DND-41 (cell line): ENCODE measurements at regions not wholly inside any gene's neighbourhood (a gene's known extent, or its start where the extent isn't known, plus 50 kb on each side); places are given as distances from the start of the nearest gene placed in this dataset.

Experiments used
- ATAC-seq: fragments of 200-7000 bp; cut with Tn5 transposase; 3 replicates; pipeline ENCODE4 v1.9.1; 2021; ENCODE audit warnings: low read depth; ENCODE audit not compliant: insufficient read depth
- DNase-seq: peaks from one replicate; pipeline ENCODE4 v3.0.0-alpha.2; 2020
- H2AFZ ChIP-seq: 2 replicates; pipeline ENCODE4 v1.6.0; 2012; ENCODE audit warnings: low read depth, low read length
- H3K27ac ChIP-seq: 2 replicates; pipeline ENCODE4 v1.5.1; 2012; ENCODE audit warnings: low read length, inconsistent platforms
- H3K27me3 ChIP-seq: fragments of 200-600 bp; sonication (generic); 2 replicates; pipeline ENCODE4 v1.6.0; 2012; ENCODE audit warnings: low read length, mild to moderate bottlenecking, inconsistent platforms; ENCODE audit not compliant: insufficient read depth, poor library complexity
- H3K36me3 ChIP-seq: 2 replicates; pipeline ENCODE4 v1.5.1; 2012; ENCODE audit warnings: low read length, inconsistent platforms; ENCODE audit not compliant: insufficient read depth
- H3K4me1 ChIP-seq: 2 replicates; pipeline ENCODE4 v1.5.1; 2012; ENCODE audit warnings: mild to moderate bottlenecking, low read length; ENCODE audit not compliant: insufficient read depth
- H3K4me2 ChIP-seq: 2 replicates; pipeline ENCODE4 v1.6.0; 2012; ENCODE audit warnings: mild to moderate bottlenecking, moderate library complexity, low read length, inconsistent platforms; ENCODE audit not compliant: insufficient read depth
- H3K4me3 ChIP-seq, 2 experiments: fragments of 200-600 bp in 1 of 2; shearing (Covaris generic) in 1 of 2; 2 replicates each; pipeline ENCODE4 v1.5.1; 2012 to 2016; ENCODE audit warnings: inconsistent platforms in 2 of 2, low read length in 2 of 2, mild to moderate bottlenecking in 2 of 2, low read depth in 1 of 2, moderate library complexity in 1 of 2
- H3K79me2 ChIP-seq: 2 replicates; pipeline ENCODE4 v1.6.0; 2012; ENCODE audit warnings: low read length, inconsistent platforms; ENCODE audit not compliant: insufficient read depth
- H3K9ac ChIP-seq: 2 replicates; pipeline ENCODE4 v1.6.0; 2012; ENCODE audit warnings: low read depth, mild to moderate bottlenecking, inconsistent platforms, low read length, moderate library complexity
- H3K9me3 ChIP-seq: 2 replicates; pipeline ENCODE4 v1.5.1; 2012; ENCODE audit warnings: low read length, moderate library complexity, mild to moderate bottlenecking, inconsistent platforms; ENCODE audit not compliant: insufficient read depth, severe bottlenecking
- H4K20me1 ChIP-seq: 2 replicates; pipeline ENCODE4 v1.6.0; 2012; ENCODE audit warnings: low read length; ENCODE audit not compliant: insufficient read depth
- EZH2 ChIP-seq: IDR thresholded peaks from 3 replicates; pipeline ENCODE4 v1.6.1; 2012; ENCODE audit warnings: borderline replicate concordance, low read depth, mild to moderate bottlenecking, moderate library complexity, low read length, inconsistent platforms; ENCODE audit not compliant: severe bottlenecking
- TF ChIP-seq, protein P1 (sequence below): IDR thresholded peaks from 2 replicates; pipeline ENCODE4 v1.5.1; 2012; ENCODE audit warnings: borderline replicate concordance, low read length, moderate library complexity, mild to moderate bottlenecking; ENCODE audit not compliant: poor library complexity, severe bottlenecking; ENCODE audit errors: extremely low read depth

- H3K4me2 ChIP-seq, result no peak overlapping the region
- peaks cover 12% of the 10 kb centered on the region for H3K9me3 ChIP-seq
- no peak overlapping the region for H3K27ac ChIP-seq
- TF ChIP-seq, protein P1, sequence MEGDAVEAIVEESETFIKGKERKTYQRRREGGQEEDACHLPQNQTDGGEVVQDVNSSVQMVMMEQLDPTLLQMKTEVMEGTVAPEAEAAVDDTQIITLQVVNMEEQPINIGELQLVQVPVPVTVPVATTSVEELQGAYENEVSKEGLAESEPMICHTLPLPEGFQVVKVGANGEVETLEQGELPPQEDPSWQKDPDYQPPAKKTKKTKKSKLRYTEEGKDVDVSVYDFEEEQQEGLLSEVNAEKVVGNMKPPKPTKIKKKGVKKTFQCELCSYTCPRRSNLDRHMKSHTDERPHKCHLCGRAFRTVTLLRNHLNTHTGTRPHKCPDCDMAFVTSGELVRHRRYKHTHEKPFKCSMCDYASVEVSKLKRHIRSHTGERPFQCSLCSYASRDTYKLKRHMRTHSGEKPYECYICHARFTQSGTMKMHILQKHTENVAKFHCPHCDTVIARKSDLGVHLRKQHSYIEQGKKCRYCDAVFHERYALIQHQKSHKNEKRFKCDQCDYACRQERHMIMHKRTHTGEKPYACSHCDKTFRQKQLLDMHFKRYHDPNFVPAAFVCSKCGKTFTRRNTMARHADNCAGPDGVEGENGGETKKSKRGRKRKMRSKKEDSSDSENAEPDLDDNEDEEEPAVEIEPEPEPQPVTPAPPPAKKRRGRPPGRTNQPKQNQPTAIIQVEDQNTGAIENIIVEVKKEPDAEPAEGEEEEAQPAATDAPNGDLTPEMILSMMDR, result no peak
- no peak for TF ChIP-seq EZH2
- no peak overlapping the region for H3K9ac ChIP-seq
- no peak for ATAC-seq
- H2AFZ ChIP-seq, result no peak overlapping the region
- H3K4me3 ChIP-seq, result no peak overlapping the region
- H3K36me3 ChIP-seq, result no peaks in the 10 kb centered on the region
- H3K4me1 ChIP-seq, result no peaks in the 10 kb centered on the region
- DNase-seq, result no peak
- H3K27me3 ChIP-seq, result no peaks in the 10 kb centered on the region
- H4K20me1 ChIP-seq, result no peaks in the 10 kb centered on the region
- no peaks in the 10 kb centered on the region for H3K79me2 ChIP-seq
These were observed 425.1 kb downstream of the TSHZ3 start for GRCh38 chr19:30924069-30924636.

- Histone ChIP-seq H3K79me2 (no peaks in the 10 kb centered on the region), H3K36me3 (no peaks in the 10 kb centered on the region), H3K27me3 (no peaks in the 10 kb centered on the region), H3K4me2 (no peak overlapping the region), H3K4me3 (no peak overlapping the region), H3K9me3 (peaks cover 10% of the 10 kb centered on the region), H3K9ac (no peak overlapping the region), H3K4me1 (no peaks in the 10 kb centered on the region), H2AFZ (no peak overlapping the region), H4K20me1 (no peaks in the 10 kb centered on the region), H3K27ac (no peak overlapping the region)
- DNase-seq, result no peak
- TF ChIP-seq, protein P1, result no peak
- TF ChIP-seq EZH2, result no peak
- ATAC-seq, result no peak
These were observed 425.6 kb downstream of the TSHZ3 start for GRCh38 chr19:30923621-30924020.

GRCh38 chr19:30923096-30923495, 426.1 kb downstream of the TSHZ3 start:
- H3K27me3 ChIP-seq, result no peaks in the 10 kb centered on the region
- no peak overlapping the region for H3K27ac ChIP-seq
- no peak overlapping the region for H3K4me2 ChIP-seq
- H3K9ac ChIP-seq, result no peak overlapping the region
- no peaks in the 10 kb centered on the region for H3K36me3 ChIP-seq
- peaks cover 8% of the 10 kb centered on the region for H3K9me3 ChIP-seq
- no peak for ATAC-seq
- no peak overlapping the region for H3K4me3 ChIP-seq
- TF ChIP-seq EZH2, result no peak
- TF ChIP-seq, protein P1, result no peak
- no peaks in the 10 kb centered on the region for H3K79me2 ChIP-seq
- H2AFZ ChIP-seq, result no peak overlapping the region
- no peaks in the 10 kb centered on the region for H3K4me1 ChIP-seq
- no peak for DNase-seq
- H4K20me1 ChIP-seq, result no peaks in the 10 kb centered on the region
